SU-DHL-6 (cell line): ENCODE measurements at regions not wholly inside any gene's neighbourhood (a gene's known extent, or its start where the extent isn't known, plus 50 kb on each side); places are given as distances from the start of the nearest gene placed in this dataset.
"Not testable (repeated sequence)": the region's sequence is repeated elsewhere in the genome, so short reads cannot be mapped to it uniquely, and the experiment has no call there.

Experiments
- EZH2phosphoT487 ChIP-seq: fragments of 200-600 bp; sonication (generic), shearing (Covaris generic); conservative IDR thresholded peaks from 2 replicates; pipeline ENCODE4 v1.6.1; 2018; ENCODE audit warnings: mild to moderate bottlenecking, antibody characterized with exemption, low read length, moderate library complexity, mixed read lengths
- TF ChIP-seq, protein P1 (sequence below): fragments of 200-600 bp; sonication (generic); IDR thresholded peaks from one replicate; pipeline ENCODE4 v1.5.1; 2017; ENCODE audit warnings: antibody characterized with exemption, mild to moderate bottlenecking, low read length, moderate library complexity; ENCODE audit not compliant: insufficient read depth, poor library complexity, severe bottlenecking

DNA sequence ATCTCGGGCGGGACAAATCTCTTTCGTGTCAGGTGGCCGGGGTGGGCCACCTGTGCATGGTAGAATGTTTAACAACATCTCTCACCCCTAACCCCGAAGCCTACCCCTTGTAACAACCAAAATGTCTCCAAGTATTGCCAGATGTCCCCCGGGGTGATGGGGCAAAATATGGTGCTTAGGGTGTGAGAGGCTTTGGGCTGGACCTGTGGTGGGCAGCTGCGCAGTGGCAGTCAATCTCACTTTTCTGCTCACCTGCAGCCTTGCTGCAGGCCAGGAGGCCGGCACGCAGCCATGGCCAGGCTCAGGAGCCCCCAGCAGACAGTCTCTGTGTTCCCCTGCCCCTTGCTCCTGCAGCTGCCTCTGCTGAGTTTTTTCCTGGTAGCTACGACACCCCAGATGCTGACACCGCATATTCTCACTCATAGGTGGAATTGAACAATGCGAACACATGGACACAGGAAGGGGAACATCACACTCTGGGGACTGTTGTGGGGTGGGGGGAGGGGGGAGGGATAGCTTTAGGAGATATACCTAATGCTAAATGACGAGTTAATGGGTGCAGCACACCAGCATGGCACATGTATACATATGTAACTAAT, 265.5 kb downstream of the NPHP4 start:
- TF ChIP-seq, protein P1, sequence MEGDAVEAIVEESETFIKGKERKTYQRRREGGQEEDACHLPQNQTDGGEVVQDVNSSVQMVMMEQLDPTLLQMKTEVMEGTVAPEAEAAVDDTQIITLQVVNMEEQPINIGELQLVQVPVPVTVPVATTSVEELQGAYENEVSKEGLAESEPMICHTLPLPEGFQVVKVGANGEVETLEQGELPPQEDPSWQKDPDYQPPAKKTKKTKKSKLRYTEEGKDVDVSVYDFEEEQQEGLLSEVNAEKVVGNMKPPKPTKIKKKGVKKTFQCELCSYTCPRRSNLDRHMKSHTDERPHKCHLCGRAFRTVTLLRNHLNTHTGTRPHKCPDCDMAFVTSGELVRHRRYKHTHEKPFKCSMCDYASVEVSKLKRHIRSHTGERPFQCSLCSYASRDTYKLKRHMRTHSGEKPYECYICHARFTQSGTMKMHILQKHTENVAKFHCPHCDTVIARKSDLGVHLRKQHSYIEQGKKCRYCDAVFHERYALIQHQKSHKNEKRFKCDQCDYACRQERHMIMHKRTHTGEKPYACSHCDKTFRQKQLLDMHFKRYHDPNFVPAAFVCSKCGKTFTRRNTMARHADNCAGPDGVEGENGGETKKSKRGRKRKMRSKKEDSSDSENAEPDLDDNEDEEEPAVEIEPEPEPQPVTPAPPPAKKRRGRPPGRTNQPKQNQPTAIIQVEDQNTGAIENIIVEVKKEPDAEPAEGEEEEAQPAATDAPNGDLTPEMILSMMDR = not testable (repeated sequence)
- not testable (repeated sequence) for TF ChIP-seq EZH2phosphoT487
